GM12875 (cell line): ENCODE measurements at regions not wholly inside any gene's neighbourhood (a gene's known extent, or its start where the extent isn't known, plus 50 kb on each side); places are given as distances from the start of the nearest gene placed in this dataset.

ENCODE experiments used
- H3K4me3 ChIP-seq: one replicate; pipeline ENCODE4 v1.5.1; 2011; ENCODE audit warnings: low read depth, low read length, control low read depth
- TF ChIP-seq, protein P1 (sequence below): IDR thresholded peaks from 2 replicates; pipeline ENCODE4 v1.5.1; 2011; ENCODE audit warnings: low read depth, mild to moderate bottlenecking, control low read depth, inconsistent platforms, low read length, moderate library complexity, borderline replicate concordance; ENCODE audit not compliant: insufficient read depth

DNA sequence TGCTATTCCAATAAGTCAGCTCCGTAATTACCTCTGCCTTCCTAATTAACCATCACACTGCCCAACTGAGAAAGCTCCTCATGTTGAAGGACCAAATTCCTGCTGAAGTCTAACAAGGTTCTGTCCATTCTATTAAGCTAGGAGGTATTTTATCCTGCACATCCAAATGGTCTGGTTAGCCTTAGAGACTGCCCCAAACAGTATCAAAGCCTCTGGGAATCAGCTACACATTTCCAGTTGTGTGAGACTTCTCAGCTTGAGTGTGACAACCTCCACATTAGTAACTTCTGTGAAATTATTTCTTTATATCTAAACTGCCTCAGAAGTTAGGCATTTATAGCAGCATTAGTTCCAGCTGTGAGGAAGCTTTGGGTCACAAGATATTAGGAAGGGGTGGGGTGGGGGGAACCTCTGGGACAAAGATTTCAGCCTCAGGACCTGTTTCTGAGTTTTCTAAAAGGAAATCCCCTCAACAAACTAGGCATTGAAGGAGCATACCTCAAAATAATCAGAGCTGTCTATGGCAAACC, 150.5 kb upstream of the DUSP10 start:
- TF ChIP-seq, protein P1, sequence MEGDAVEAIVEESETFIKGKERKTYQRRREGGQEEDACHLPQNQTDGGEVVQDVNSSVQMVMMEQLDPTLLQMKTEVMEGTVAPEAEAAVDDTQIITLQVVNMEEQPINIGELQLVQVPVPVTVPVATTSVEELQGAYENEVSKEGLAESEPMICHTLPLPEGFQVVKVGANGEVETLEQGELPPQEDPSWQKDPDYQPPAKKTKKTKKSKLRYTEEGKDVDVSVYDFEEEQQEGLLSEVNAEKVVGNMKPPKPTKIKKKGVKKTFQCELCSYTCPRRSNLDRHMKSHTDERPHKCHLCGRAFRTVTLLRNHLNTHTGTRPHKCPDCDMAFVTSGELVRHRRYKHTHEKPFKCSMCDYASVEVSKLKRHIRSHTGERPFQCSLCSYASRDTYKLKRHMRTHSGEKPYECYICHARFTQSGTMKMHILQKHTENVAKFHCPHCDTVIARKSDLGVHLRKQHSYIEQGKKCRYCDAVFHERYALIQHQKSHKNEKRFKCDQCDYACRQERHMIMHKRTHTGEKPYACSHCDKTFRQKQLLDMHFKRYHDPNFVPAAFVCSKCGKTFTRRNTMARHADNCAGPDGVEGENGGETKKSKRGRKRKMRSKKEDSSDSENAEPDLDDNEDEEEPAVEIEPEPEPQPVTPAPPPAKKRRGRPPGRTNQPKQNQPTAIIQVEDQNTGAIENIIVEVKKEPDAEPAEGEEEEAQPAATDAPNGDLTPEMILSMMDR: no peak
- no peak overlapping the region for H3K4me3 ChIP-seq

DNA sequence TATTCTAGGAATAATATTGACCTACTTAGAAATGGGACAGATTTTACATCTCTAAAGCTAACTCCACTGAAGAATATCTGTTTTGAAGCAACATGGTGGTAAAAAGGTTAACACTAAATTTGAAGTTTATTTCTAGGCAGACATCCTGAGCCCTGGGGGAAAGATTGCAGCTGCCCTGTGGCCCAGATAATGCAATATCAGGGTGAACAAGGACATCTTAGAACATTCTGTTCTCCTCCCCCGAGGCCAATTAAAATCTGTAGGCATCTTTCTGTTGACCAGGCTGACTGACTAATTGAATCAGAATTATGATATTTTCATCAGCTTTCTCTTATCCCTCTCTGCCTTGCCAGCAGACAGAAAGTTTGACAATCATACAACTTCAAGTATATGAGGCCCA, 149.8 kb upstream of the DUSP10 start:
- TF ChIP-seq, protein P1: no peak
- no peak overlapping the region for H3K4me3 ChIP-seq

DNA sequence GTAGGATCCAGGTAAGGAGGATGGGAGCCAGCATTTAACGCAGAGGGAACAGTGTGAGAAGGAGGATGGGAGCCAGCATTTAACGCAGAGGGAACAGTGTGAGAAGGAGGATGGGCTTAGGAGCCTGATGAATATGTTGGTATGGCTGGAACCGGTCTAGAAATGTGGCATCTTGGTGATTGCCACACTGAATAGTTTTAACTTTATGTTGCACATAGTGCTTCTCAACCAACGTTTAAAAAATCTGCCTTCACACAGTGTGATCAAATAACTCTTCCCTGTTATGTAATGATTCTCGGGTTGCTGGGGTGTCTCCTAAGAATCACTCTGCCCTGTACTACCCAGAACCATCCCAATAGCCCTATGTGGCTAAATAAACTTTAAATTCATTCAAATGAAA, 146.9 kb upstream of the DUSP10 start:
- TF ChIP-seq, protein P1: no peak
- H3K4me3 ChIP-seq: no peak overlapping the region

DNA sequence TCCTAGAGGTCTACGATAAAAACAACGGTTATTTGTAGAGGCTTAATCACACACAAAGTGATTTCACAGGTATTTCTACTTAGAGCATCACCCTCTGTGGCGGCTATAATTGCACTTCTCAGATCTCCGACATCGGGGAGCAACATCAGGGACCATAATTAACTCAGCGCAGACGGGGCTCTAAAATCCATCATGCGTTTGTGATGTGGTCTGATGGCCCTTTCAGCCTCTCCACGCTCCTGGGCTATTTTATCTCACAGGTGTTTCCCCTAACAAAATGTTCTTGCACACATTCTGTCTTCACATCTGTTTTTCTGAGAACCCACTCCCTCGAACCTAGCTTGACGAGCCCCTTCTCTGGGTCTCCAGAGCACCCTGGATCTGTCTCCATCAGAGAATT, 146.3 kb upstream of the DUSP10 start:
- H3K4me3 ChIP-seq: no peak overlapping the region
- TF ChIP-seq, protein P1: no peak

DNA sequence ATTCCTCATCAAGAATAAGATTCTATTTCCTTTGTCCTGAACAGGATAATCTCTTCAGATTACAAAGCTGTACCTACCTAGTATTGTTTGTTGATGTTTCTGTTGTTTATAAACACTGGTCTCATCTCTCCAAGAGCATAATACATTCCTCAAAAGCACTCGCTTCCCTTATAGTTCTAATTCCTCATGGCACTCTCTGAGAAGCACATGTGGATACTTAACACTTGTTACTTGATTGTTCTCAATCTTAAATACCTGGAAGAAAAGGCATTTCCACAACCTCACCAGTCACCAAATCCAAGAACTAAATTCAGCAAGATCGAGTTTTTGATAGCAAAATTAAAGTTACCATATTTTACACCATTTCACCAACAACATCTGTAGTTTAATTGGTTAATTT, 145.9 kb upstream of the DUSP10 start:
- TF ChIP-seq, protein P1: no peak
- no peak overlapping the region for H3K4me3 ChIP-seq

DNA sequence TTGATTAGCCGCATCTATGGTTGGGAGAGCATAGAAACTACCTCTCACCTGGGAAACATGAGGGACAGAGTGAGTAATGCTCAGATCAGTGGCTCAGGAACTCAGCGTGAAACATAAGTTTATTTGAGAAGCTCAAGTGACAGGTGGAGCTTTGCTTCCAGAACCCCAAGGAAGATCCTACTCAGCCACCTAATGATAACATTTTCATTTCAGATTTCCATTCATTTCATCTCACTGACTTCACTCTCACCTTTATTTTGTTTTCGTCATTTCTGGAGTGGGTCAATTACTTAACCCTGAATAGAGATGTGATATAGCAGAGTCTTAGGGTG, 145.5 kb upstream of the DUSP10 start:
- TF ChIP-seq, protein P1: no peak
- H3K4me3 ChIP-seq: no peak overlapping the region

DNA sequence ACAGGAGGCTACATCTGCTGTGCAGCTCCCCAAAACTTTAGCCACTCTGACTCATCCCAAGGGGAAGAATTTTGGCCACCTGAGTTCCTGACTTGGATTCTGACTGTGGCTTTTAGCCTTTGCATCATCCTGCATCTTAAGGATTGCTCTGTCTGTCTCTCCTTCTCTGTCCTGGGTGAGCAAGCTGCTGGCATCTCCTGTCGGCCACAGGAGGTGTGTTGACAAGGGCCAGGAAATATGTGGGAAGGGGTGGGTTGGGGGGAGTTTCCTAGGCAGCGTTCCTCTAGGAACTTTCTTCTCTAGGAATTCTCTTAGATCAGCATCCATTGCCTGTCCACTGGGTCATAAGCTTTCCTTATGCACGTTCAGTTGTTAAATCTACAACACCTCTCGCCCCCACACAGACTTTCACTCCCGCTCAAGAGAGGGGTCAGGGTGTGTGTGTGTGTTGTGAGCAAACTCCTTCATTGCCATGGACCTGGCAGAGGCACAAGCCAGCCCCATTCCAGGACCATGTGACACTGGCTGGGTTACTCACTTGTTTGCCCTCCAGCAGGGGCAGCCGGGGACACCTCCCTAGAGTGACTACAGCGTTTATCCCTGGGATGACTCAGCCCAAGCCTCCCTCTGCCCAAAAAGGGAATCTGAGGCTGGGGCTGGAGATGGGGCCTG, 145.0 kb upstream of the DUSP10 start:
- TF ChIP-seq, protein P1: no peak

More for the DNA sequence above, 145.0 kb upstream of the DUSP10 start:
- no peak overlapping the region for H3K4me3 ChIP-seq
